Stimulated activated CD8-positive, alpha-beta memory T cell treated with anti-CD3 and anti-CD28 coated beads, Interleukin-15, amount 100 ng/mL, for 1 hour (primary cell): ENCODE measurements at regions not wholly inside any gene's neighbourhood (a gene's known extent, or its start where the extent isn't known, plus 50 kb on each side); places are given as distances from the start of the nearest gene placed in this dataset.

Experiments
- DNase-seq: peaks from one replicate; pipeline ENCODE4 v3.0.0-alpha.2; 2020; ENCODE audit warnings: low read depth

DNA sequence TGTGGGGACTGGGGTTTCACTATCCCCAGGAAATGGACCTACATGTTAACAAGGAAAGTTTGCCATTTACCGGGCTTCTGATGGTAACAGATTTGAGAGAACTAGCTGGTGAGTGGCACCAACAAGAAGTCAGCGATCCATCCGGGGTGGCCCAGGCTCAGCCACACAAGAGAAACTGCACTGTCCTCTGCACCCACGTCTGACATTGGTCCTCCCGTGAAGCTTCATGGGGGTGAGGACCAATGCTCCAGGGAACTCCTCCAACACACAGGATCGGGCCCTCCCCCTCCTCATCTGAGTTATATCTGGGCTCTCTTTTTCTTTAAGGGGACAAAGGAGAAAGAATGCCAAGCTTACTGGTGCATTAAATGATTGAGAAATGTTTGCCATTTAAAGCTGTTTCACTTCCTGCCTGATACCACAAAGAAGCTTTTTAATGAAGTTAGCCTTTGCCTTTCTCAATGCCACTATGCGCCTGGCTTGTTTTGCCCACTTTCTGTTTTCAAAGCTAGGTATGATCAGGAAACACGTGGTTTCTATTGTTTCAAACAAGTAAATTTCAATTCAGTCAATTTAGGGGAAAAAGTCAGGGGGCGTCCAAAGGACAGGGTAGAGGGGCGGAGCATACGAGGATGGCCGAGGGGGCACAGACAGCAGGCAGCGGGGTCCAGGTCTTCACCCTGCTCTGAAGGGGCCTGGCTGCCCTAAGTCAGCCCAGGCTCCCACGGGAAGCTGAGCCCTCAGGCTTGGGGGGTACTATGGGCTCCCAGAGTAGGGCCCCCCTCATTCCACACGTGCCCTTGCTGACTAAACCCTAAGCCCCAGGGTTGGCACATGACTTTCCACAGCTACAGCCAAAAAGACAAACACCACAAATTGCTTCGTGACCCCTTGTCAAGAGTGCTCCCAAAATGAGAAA is 204.0 kb upstream of the ID2 start:
- no peak for DNase-seq

DNA sequence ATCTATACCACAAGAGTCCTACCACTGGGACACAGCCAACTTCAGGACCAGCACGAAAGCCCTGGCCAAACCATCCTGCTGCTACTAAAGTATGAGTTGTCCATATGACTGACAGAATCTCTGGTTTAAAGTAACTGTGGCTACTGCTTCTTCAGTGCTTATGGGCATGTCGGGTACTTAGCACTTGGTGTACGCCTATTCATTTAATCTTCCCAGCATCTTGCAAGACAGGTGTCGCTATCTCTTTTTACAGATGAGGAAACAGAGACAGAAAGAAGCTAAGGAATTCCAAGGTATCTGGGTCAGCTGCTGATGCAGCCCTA is 203.4 kb upstream of the ID2 start:
- no peak for DNase-seq

DNA sequence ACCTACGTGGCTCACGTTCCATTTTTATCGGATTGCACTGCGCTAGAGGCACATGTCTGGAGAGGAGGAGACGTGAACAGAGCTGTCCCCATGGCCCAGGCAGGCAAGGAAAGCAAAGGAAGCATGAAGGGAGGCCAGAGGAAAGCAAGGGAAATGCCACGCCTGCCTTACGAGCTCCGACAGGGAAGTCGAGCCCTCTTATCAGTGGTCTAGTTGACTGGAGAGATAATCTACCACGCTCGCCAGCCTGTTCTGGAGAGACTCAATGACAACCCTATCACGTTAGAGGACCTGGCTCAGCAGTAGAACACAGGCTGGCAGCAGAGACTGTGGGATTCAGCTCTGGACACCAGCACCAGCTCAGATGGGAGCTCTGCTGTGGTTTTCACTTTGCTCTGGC is 202.6 kb upstream of the ID2 start:
- DNase-seq, result no peak

DNA sequence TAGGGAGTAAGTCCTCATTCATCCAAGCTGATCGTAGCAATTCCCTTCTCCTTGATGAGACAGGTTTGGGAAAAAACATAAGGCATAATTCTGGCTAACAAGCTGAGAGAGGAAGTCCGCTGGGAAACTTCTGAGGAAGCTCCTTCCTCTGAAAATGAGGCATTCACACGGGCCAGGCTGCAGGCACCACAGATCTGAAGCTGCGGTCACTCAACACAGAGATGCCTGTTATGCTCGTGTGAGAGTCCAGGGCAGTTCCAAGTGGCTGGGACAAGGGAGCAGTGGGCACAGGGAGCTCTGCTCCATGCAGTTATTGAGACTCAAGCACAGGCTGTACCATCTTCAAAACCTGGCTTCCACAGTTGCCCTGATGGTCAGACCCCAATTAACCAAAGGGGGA is 200.9 kb upstream of the ID2 start:
- DNase-seq, result no peak

DNA sequence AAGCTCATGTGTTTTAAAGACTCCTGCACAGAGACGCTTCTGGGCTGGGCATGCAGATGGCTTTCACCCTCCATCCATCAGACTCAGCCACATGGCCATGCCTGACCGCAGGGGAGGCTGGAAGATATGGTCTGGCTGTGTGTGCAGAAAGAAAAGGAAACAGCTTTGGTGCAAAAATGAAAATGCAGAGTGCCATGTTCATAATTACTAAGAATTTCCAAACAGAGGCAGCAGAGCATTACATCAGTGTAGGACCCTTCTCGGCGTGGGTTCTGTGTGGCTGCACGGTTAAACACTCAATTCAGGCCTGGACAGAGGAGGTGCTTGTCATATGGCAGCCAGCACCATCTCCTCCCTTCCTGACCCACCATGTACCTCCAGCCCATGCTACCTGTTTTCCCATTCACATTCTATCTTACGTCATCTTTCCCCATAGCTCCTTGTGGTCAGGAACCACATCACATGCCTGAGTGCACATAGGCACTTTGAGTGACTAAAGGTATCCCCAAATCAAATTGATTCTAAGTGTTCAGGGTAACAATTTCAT is 200.3 kb upstream of the ID2 start:
- no peak for DNase-seq

DNA sequence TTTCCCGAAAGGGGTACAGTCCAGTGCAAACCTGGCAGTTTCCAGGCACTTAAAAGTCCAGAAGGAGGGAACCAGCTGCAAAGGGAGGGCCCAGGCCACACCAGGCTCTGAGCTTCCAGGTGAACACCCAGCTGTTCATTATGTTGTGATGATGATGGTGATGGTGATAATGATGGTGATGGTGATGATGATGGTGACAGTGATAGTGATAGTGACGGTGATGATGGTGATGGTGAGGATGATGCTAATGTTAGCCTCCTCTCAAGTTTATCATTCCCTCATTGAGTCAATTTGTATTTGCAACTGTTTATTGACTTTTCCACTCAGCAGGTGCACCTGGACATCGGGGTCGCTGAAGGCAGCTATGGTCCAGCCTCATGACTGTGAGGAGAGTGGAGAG is 199.4 kb upstream of the ID2 start:
- no peak for DNase-seq

DNA sequence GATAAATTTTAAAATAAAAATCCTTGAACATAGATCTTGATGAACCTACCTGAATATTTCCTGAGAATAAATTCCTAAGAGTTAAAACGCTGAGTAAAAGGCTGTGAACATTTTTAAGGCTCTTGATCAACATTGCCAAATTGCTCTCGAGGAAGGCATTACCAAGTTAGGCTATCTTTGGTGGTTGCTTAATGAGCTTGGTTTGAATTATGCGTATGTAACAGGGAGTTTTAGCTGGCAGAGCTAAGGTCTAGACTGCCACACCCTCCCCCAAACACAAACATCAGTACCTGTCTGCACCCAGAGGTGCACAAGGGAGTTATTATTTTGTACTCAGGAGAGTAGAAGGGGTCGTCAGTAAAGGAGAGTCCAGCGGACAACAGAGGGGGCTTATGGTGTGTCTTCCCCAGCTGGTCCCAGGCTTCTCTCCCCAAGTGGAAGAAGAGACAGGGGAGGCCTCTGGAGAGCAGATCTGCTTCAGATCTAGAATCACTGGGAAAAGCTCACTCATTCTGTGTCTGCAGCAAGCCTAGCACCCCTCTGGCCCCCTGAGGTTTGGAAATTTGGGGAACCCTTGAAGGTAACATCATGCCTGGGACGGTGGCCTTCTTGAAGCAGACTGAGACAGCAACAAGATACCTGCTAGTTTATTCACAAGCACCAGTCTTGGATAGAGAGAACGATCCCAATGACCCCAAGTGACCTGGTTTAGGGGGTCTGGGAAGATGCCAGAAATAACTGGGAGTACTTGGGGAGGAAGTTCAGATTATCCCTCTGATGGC is 197.2 kb upstream of the ID2 start:
- no peak for DNase-seq

DNA sequence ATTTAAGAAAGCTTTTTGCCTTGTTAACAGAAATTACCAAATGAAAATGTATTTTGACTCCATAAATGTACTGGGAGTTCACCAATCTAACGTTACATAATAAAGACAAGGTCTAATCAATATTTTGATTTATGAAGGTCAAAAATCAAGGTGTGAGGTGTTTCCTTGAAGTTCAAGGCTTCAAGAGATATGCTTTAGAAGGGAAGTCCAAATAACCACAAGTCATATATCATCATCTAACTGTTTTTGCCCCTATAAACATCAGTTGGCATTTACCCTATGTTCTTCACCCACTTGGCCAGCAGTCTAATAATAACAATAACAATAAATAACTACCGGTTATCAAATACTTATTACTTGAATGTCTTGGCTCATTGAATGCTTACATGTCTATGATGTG is 196.1 kb upstream of the ID2 start:
- DNase-seq, result no peak

DNA sequence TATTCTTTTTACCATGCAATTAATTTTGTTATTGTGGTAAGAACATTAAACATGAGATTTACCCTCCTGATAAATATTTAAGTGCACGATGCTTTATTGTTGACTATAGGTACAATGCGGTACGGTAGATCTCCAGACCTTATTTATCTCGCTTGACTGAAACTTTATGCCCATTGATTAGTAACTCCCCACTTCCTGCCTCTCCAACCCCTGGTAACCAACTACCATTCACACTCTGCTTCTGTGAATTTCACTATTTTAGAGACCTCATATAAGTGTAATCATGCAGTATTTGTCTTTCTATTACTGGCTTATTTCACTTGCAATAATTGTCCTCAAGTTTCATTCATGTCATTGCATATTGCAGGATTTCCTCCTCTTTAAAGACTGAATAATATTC is 195.7 kb upstream of the ID2 start:
- DNase-seq, result no peak

DNA sequence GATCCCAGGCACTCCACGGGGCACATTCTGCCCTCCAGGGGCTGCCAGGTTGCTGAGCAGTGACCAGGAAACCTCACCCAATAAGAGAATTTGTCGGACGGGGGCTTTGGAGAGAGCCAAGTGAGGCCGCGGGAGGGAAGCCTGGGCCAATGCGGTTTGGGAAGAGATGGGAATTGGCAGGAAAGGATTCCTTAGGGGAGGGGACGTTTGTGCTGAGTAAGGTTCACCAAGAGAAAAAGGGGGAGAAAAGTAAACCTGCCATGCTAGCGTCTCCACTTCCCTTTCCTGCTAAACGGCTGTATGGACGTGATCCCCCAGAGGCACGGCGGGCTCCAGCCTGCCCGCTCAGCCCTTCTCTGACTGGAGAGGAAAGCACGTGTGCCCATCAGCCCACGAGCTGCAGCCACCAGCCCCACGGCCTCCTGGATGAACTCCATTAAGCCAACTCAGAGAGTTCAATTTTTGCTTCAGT is 194.4 kb upstream of the ID2 start:
- no peak for DNase-seq

DNA sequence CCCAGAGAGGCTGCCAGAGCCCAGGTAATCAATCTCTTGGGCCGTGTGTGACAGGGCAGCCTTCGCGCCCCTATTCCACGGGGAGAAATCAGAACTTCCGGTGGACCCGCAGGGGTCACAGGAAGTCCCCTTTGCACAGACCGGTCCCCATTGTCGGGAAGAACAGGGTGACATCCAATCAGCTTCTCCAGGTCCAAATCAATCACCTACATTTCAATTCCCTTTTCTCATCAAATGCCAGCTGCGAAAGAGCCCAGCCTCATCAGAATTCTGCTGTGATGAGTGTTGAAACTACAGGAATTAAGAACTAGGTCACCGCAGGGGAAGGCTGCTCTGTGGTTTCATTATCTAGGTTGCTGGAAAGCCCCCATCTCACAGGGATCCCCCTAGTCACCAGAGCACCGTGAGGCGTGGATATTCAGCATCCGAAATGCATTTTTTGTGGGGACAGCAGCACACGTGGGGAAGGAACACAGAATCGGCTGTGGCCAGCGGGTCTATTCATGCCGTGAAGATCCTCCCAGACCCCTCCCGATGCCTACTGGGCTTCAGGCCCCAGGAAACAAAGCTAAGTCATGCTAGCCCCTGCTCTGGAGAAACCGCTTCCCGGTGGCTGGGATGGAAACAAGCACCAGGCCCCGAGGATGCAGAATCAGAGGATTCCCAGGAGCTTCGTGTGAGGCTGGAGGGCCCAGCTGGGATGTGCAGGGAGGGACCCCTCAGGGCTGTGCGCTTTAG is 193.7 kb upstream of the ID2 start:
- peak; percentile 36 for DNase-seq

DNA sequence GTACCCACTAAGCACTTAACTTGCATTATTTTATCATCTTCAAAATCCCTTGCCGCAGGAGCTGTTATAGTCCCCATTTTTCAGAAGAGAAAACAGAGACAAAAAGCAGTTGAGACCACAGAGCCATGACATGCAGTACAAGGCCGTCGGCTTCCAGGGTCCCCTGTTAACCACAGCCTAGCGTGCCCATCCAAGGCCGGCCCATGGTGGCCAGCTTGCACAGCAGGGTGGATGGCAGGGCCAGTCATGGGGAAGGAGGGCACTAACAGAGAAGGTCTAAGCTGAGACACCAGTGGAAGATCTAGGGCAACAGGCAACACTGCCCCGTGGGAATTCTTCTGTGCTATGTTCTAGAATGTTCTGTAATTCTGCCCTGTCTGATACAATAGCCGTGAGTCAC is 192.6 kb upstream of the ID2 start:
- no peak for DNase-seq

DNA sequence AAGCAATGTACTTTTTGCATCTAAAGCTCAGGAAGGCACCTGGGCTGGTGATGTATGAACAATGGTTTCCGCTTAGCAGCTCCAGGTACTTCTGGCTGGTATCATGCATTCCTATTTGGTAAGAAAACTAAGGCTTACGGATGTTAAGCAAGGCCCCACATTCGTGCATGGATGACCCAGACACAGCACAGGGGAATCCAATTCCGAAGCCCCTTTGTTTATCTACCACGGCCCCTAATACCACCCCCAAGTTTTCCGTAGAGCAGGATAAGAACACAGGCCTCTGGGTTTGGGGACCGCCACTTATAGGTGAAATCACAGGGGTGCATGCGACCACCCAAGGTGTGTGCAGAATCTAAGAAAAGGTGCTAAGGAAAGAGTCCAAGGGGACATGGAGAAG is 192.1 kb upstream of the ID2 start:
- no peak for DNase-seq

DNA sequence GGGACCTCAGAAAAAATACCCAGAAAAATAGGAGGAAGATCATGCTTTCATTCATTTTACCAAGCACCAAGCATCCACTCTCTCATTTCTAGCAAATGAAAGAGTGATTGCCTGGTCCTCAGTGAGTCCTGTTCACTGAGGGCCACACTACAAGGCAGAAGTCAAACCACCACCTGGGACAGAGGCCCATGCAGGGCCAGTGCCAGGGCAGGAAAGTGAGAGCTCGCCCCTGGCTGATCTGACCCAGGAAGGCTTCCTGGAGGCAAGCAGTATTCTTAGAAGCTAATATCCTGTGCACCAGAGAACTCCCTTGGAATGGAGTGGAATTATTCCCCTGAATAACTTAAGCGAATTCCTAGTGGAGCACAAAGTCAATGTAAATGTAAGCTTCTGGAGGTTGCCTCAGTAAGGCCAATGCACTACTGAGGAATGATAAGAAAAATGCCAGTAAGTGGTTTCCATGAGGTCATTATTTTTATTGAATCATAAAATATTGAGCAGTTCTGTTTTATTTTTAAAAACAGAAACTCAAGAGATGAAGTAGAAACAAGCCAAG is 191.6 kb upstream of the ID2 start:
- no peak for DNase-seq

DNA sequence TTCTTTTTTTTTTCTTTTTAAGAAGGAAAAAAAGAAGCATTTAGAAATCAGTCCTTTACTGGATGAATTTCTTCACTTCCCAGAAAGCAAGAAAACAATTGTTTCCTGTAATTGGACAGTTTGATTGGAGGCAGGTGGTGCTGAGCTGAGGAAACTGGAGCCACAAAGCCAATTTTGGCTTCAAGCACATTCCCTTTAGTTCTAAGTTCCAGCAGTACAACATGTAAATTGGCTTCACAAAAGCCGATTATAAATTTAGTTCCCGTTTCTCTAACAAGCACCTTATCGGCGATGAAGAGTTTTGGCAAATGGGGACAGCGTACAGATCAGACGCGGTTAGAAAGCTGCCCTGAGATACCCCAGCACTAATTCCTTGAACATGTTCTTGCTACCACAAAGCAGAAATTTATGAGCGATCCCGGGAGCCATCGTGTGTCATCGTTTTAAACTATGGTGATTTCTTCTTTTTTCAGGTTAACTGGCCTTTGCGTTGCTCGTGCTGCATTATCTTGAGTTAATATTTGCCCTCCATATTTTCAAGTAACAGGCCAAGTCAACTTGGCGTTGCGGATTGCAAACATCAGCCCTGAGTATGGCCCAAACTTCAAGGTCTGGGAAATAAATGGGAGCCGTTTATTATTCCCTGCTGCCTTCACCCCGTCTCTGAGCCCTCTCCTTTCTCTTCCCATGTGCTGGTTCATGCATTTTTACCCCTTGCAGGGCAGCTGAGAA is 190.4 kb upstream of the ID2 start:
- DNase-seq, result no peak

DNA sequence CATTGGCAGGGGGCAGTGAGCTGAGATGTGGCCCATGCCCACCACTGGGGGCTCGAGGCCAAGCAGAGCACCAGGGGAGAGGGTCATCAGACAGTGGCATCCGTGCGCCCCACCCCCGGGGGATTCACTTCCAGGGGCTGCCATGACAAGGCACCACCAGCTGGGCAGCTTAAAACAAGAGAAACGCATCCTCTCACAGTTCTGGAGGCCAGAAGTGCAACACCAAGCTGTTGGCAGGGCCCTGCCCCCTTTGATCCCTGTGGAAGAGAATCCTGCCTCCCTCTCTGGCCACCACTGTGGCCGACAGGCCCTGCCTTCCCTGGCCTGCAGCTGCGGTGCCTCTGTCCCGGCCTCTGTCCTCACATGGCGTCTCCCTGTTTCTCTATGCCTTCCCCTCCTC is 187.7 kb upstream of the ID2 start:
- no peak for DNase-seq

DNA sequence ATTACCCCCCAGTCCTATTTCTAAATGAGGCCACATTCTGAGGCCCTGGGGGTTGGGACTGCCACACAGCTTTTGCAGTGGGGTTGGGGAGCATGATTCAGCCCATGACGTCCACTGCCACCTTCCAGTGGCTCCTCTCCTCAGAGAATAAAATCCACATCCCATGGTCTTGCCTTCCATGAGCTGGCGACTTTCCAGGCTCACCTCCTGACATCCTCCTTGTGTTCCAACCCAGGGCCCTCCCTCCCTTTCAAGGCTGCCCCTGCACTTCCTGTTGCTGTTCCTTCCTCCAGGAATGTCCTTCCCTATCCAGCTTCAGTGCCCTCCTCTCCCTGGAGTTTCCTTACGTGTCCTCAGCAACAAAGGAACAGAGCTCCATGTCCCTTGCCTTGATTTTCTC is 187.3 kb upstream of the ID2 start:
- DNase-seq, result no peak

DNA sequence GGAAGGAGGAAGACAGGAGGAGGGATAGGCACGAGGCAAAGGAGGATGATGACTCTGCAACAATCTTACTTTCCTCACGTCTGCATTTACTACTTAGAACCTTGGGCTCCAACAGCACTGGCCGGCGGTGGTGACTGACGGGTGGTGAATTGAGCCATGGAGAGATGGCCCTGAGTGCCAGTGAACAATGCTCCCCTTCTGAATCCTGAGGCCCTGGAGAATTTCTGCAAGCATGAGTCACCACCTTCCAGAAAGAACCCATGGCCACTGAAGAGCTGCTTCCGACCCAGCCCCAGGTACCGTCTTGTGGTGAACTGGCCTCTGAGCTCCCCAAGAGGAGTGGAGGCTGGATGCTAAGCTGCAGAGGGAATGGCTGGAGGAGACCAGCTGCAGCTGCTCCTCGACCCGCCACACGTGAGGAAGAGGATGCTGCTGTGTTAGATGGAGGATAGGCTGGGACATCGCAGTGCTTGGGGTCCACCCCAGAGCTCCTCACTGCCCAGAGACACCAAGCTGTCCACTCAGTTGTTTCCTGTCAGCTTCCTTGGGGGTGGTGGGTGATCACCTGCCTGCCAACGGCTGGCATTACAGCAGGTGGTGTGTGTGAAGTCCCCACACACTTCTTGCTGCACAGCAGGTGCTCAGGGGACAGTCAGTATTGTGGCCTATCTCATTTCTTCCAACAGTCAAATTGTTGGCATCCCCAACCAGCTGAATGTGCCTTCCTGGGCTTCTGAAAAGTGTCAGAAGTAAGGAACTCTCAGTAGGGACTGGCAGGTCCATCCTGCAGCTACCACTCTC is 186.5 kb upstream of the ID2 start:
- no peak for DNase-seq

DNA sequence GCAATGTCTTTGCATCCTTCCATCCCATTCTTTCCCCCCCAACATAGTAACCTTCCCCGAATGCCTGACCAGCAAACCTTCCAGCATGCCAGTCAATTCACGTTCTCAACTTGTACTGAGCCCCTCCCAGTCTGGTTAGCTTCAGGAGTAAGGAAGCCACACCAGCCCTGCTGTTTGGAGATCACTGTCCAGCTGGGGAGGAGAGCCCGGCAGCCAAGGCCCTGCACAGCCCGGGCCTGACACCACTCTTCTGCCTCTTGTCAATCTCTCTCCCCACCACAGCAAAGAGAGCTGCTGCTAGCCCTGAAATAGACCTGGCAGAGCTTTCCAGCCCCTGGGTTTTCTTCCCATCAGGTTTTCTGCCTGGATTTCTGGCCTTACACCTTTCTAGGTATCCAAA is 185.8 kb upstream of the ID2 start:
- no peak for DNase-seq

DNA sequence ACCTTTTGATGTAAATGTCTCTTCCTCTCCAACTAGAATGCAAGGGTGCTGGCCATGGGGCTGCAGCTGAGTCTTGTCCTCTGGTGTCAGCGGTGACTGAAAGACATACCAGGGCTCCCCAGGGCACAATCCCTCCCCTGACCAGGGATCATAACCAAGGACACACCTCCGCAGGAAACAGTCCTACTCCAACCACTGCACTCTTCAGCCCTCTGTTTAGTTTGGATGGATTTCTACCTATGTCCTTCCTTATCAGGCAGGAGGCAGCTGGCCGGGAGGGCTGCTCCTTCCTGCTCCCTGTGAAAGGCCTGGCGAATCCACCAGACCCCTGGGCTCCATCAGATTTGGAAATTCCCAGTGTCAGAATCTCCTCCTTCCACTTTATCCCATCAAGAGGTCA is 185.2 kb upstream of the ID2 start:
- DNase-seq, result no peak

DNA sequence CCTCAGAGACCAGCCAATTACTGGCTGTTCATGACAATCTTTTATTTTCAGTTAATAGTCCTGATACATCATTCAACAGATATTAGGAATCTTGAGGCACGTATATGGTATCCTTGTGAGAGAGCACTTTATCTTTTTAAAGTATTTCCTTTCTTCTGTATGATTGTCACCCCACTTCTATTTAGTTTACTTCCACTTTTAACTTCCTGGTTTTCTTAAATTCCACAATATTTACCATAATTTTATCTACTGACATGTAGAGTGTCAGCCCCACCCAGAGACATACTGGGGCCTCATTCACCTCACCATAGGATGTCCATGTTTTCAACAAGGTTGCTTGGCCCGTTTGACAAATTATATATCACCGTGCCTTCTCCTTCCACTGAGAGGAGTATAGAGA is 182.9 kb upstream of the ID2 start:
- DNase-seq, result no peak
